Amniotic epithelial cell (primary cell): ENCODE measurements at regions not wholly inside any gene's neighbourhood (a gene's known extent, or its start where the extent isn't known, plus 50 kb on each side); places are given as distances from the start of the nearest gene placed in this dataset.

ENCODE experiments used
- DNase-seq: peaks from one replicate; pipeline ENCODE4 v3.0.0-alpha.2; 2010; ENCODE audit warnings: low read depth

DNA sequence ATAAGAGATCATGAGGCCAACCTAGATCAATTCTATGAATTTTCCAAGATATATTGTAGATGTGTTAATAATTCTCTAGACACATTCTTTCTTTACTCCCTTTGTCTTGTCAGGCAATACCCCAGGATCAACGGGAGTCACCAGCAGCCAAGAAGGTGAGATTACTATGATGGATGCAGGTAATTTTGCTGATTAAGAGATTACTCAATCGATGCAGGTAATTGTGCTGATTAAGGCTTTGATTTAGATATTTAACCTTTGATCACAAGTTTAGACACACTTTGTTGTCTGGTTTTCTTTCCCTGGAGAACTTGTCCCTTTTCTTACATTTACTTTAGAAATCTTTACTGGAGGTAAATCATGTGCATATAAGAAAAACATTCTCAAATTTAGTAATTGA lies 134.3 kb upstream of the CNTN1 start:
- DNase-seq = no peak

GRCh38 chr12:40559865-40560264 lies 132.4 kb upstream of the CNTN1 start:
- DNase-seq = no peak

DNA sequence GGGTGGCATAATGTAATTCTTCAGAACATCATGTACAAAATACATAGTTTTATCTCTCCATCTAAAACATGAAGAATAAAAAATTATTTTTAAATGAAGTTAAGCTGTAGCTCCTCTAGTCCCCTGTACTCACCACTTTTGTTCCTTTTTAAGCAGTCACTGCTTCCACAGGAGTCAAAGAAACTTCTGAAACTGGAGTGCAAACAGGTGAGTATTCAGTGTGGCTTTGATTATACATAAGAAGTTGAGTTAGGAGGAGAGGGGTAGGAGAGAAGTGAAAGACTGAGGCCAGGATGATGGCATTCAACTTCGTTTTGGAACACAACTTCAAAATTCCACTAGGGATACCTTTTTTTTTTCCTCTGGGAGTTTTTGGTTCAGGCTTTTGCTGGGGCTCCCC lies 131.4 kb upstream of the CNTN1 start:
- no peak for DNase-seq

- no peak for DNase-seq
Measured at GRCh38 chr12:40561395-40561966, 130.8 kb upstream of the CNTN1 start.

GRCh38 chr12:40565029-40565633 lies 127.1 kb upstream of the CNTN1 start:
- no peak for DNase-seq

GRCh38 chr12:40566271-40566670 lies 126.0 kb upstream of the CNTN1 start:
- no peak for DNase-seq

DNA sequence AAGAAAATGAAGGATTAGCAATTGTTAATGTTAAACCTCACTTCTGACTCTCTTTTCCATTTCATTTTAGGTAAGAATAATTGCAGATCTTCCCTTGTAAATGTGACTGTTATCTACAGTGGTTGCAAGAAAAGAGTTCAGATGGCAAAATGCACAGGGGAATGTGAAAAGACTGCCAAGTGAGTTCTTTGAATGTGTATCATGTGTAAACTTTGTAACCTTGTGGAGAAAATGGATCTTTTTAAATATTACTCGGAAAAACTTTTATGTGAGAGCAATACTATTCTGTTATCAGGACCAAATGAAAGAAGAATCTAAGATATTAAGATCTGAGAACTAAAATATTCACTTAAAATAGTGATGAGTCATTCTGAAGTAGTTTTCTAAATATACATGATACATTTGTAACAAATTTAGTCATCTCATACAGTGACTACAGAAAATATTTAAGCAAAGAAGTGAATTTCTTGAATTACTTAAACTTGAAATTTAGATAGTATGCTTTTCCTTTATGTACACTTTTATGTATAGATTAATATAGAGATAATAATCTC lies 122.5 kb upstream of the CNTN1 start:
- DNase-seq = no peak

DNA sequence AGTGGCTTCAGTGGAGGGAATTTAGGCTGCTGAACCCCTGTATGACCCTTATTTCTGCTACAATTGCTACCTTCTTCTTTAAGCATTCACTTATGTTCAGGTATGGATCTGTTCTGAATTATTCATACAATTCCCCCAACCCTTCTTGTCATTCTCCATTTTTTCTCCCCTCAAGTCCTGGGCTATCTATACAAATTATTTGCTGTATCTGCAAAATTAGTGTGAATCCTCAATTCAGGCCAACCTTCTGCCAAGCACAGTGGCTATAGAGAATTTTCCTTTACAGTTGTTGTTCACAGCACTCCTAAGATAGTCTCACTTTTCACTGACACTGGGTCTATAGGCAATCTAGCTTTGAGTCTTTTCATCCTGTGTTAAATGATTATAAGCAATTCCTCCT lies 119.2 kb upstream of the CNTN1 start:
- DNase-seq = no peak

- no peak for DNase-seq
Measured at GRCh38 chr12:40575987-40576386, 116.3 kb upstream of the CNTN1 start.

DNA sequence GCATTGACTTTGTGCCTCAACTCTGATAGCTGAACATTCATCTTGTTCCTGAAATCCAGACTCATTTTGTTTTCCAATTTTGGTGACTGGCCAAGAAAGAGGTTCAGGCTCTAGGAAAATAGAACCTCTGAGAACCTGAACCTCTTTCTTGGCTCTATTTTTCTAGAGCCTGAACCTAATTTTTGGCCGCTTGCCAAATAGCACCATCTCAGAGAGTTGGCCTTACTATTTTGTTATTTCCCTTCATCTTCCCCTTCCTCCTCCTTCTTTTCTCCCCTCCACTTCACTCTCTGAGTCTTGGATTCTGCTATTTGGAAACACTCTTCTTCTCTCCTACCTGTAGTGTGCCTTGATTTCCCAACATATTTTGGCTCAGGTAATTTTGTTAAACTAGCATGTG lies 114.4 kb upstream of the CNTN1 start:
- DNase-seq = no peak

DNA sequence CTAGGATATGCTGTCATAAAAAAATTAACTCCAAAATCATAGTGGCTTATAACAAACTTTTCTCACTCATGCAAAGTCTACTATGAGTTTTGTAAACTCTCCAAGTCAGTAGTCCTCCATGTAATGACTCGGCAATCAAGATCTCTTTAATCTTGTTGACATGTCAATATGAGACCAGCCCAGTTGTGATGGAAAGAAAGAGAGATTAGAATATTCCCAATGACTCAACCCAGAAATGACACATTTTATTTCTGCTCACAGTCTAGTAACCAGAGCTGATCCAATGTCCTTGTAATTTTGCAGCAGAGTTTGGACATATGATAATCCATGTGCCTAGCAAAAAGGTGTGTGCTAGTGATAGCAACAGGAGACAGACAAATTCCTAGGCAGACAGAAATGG lies 112.6 kb upstream of the CNTN1 start:
- no peak for DNase-seq

DNA sequence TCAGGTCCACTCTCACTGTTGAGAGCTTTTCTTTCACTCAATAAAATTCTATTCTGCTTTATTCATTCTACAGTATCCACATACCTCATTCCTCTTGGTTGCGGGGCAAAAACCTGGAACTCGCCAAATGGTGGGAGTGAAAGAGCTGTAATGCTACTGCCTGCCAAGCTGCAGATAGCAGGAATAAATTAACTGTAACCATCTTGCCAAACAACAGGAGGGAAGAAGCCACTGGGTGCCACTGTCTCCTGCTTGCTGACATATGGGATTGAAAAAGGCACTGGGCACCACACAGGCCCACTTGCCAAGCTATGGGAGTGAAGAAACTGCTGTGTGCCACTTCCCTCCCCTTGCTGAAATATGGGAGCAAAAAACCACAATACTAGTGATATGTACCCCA lies 111.9 kb upstream of the CNTN1 start:
- no peak for DNase-seq

DNA sequence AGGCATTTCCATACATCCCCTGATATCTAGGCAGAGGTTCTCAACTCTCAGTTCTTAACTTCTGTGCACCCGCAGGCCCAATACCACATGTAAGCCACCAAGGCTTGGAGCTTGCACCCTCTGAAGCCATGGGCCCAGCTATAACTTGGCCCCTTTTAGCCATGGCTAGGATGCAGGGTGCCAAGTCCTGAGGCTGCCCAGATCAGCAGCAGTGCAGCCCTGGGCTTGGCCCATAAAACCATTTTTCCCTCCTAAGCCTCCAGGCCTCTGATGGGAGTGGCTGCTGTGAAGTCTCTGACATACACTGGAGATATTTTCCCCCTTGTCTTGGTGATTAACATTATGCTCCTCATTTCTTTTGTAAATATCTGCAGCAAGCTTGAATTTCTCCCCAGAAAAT lies 110.3 kb upstream of the CNTN1 start:
- no peak for DNase-seq

DNA sequence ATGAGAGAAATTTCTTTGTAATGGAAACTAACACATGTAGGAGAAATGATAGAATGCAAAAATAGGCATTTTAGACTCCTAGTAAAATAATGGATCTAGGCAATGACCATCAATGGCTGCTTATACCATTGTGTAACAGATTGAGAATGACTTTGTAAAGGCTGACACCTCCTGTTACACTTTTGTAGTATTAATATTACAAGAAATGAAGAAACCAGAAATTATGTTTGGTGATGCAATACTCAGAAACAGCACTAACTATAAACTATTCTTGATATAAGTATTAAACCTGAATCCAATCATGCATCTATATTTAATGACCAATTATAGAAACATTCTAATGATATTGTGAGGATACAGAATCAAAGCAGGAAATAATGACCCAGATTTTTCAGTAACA lies 108.5 kb upstream of the CNTN1 start:
- no peak for DNase-seq

GRCh38 chr12:40584763-40585162 lies 107.5 kb upstream of the CNTN1 start:
- DNase-seq = no peak

- no peak for DNase-seq
Measured at GRCh38 chr12:40586823-40587222, 105.4 kb upstream of the CNTN1 start.

DNA sequence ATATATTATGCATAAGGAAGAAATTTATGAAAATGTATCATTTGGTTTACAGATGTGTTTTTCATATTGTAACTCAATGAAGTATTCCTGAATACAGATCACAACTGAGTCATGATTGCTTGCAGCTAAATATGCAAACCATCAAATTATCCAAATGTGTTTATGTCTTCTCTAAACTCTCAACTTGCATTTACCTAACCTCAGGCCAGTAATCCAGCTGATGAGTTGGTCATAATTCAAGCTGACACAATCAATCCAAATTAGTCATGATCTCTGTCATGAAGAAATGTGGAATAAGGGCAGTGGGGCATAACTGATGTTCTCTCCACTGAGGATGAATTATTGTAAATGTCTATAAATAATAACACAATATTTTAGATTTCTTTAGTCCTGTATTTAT lies 104.8 kb upstream of the CNTN1 start:
- no peak for DNase-seq

DNA sequence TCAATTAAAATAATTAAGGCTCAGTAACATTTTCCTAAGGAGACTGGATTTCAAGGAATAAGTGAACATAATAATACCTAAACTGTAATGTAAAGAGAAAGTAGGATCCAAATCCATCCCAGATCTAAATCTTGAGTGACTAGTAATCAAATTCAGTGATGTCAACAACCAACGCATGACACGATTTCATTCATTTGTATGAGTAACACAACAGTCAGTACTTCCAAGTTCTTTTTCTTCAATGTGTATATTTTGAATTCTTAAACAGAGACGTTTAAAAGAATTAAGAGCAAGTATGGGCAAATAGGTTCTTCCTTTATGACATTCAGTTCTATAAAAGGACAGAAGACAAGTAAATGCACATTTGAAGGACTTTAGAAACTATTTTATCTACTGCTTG lies 104.3 kb upstream of the CNTN1 start:
- no peak for DNase-seq

GRCh38 chr12:40597133-40597532 lies 95.1 kb upstream of the CNTN1 start:
- DNase-seq = no peak

GRCh38 chr12:40598073-40598472 lies 94.2 kb upstream of the CNTN1 start:
- no peak for DNase-seq

DNA sequence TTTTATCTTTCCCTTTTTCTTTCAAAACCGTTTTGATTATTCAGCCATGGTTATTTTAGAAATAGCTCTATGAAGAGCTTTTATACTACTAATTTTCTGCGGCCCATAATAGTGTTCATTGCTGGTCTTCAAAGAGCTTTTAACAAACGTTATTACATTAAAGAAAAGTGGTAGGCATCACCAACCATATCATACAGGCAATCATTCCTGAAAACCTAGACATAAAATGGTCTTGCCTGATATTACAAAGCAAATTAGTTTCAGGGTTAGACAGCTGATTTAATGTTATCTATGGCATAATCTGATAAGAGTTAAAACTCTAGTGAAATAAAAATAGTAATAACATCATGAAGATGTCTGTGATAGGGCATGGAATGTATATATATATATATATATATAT lies 89.7 kb upstream of the CNTN1 start:
- no peak for DNase-seq

- no peak for DNase-seq
Measured at GRCh38 chr12:40614923-40615322, 77.3 kb upstream of the CNTN1 start.

GRCh38 chr12:40615590-40615989 lies 76.6 kb upstream of the CNTN1 start:
- no peak for DNase-seq

- DNase-seq = no peak
Measured at GRCh38 chr12:40616383-40616915, 75.8 kb upstream of the CNTN1 start.
